ENCODE measurements at regions not wholly inside any gene's neighbourhood (a gene's known extent, or its start where the extent isn't known, plus 50 kb on each side); places are given as distances from the start of the nearest gene placed in this dataset.

- no peak overlapping the region for H2BK20ac ChIP-seq (ENCODE audit: low read depth, low read length)
- no peak overlapping the region for H2BK120ac ChIP-seq (ENCODE audit: low read depth, low read length)
- DNase-seq (no peak), ATAC-seq (ENCODE audit: low read depth) (no peak)
- H4K91ac ChIP-seq (ENCODE audit: insufficient read depth, low read depth, low read length): no peak overlapping the region
- H4K5ac ChIP-seq (ENCODE audit: low read depth, low read length): no peak overlapping the region
- H3K56ac ChIP-seq (ENCODE audit: extremely low read depth, insufficient read depth, low read length): no peak overlapping the region
- H3K4me3 ChIP-seq (ENCODE audit: insufficient read depth, low read depth, low read length): no peak overlapping the region
- H4K8ac ChIP-seq (ENCODE audit: low read depth in 2 of 2, low read length in 2 of 2): no peak overlapping the region
- H3K23ac ChIP-seq (ENCODE audit: low read depth, low read length): no peak overlapping the region
- WGBS, 2 experiments (ENCODE audit: extremely low coverage in 2 of 2, insufficient read length in 1 of 2): no CpG with 5 or more reads among the region's 5 CpGs
- no TSS peak for BruUV-seq (replicated peaks)
- H3K27ac ChIP-seq (ENCODE audit: insufficient read depth, low read length): no peak overlapping the region
- ChIA-PET CTCF (interaction anchor here (0.9 kb wide), 1 partner anchor 20 kb away, joined by 3 read pairs; no protein-coding TSS in a partner anchor), POLR2A (ENCODE audit: unreplicated experiment) (no interaction called here)
- H3K18ac ChIP-seq (ENCODE audit: low read depth, low read length): no peak overlapping the region
- peaks cover 31 to 68% of the 10 kb centered on the region in 2 experiments for H3K79me1 ChIP-seq (ENCODE audit: low read depth in 1 of 2, low read length in 2 of 2)
- TF ChIP-seq FOS (IDR thresholded peaks at IDR 0.05; ENCODE audit: low read depth, low read length): no peak
- TF ChIP-seq CEBPB (IDR thresholded peaks at IDR 0.05; ENCODE audit: low read depth, low read length): peak; percentile 63
- peaks cover 8% of the 10 kb centered on the region; the same call in 1 of the 2 replicates for H3K9me1 ChIP-seq (ENCODE audit: insufficient read depth, low read length)
- H2AFZ ChIP-seq (replicated peaks; ENCODE audit: low read length, poor library complexity): no peak overlapping the region
- no peak overlapping the region for H2BK5ac ChIP-seq (ENCODE audit: low read depth, low read length, poor library complexity, severe bottlenecking)
- in situ Hi-C loops (cut with MboI; ENCODE audit: low sequenced_read_pairs): no loop called here
- no peaks in the 10 kb centered on the region for H3K27me3 ChIP-seq (ENCODE audit: control insufficient read depth, insufficient read depth, low read length)
- H2AK9ac ChIP-seq (replicated peaks; ENCODE audit: low read depth, low read length, poor library complexity): no peak overlapping the region
- no peak overlapping the region for H3K9ac ChIP-seq (ENCODE audit: low read depth, low read length)
- H3K14ac ChIP-seq (replicated peaks; ENCODE audit: low read depth, low read length): no peak overlapping the region
- H2BK15ac ChIP-seq (ENCODE audit: low read depth, low read length): no peak overlapping the region
- dilution Hi-C loops (cut with HindIII; ENCODE audit: low sequenced_read_pairs, unreplicated experiment): no loop called here
- intact Hi-C loops (cut with micrococcal nuclease): no loop called here
- no peaks in the 10 kb centered on the region for H3K9me3 ChIP-seq (ENCODE audit: control insufficient read depth, insufficient read depth, low read length)
- H3K4me2 ChIP-seq (ENCODE audit: low read depth, low read length): no peak overlapping the region
- no peak overlapping the region for H2AK5ac ChIP-seq (ENCODE audit: low read depth, low read length)
- H4K20me1 ChIP-seq (ENCODE audit: insufficient read depth, low read length): peaks cover 91% of the 10 kb centered on the region
- no peak overlapping the region for H3K4ac ChIP-seq (ENCODE audit: low read depth, low read length)
- H3K36me3 ChIP-seq (ENCODE audit: control insufficient read depth, insufficient read depth, low read length): no peaks in the 10 kb centered on the region; the same call in 1 of the 2 replicates
- H3K4me1 ChIP-seq (ENCODE audit: control insufficient read depth, insufficient read depth, low read length): peaks cover 9% of the 10 kb centered on the region
These were observed 439.1 kb downstream of the SHQ1 start for GRCh38 chr3:72408983-72409779.

Measured in IMR-90 (cell line).